ENCODE measurements at regions not wholly inside any gene's neighbourhood (a gene's known extent, or its start where the extent isn't known, plus 50 kb on each side); places are given as distances from the start of the nearest gene placed in this dataset.
"Not testable (repeated sequence)": the region's sequence is repeated elsewhere in the genome, so short reads cannot be mapped to it uniquely, and the experiment has no call there.

GRCh38 chr9:13816837-13817236, 497.1 kb downstream of the NFIB start:
- DNase-seq (ENCODE audit: low read depth), result peak; percentile 57

DNA sequence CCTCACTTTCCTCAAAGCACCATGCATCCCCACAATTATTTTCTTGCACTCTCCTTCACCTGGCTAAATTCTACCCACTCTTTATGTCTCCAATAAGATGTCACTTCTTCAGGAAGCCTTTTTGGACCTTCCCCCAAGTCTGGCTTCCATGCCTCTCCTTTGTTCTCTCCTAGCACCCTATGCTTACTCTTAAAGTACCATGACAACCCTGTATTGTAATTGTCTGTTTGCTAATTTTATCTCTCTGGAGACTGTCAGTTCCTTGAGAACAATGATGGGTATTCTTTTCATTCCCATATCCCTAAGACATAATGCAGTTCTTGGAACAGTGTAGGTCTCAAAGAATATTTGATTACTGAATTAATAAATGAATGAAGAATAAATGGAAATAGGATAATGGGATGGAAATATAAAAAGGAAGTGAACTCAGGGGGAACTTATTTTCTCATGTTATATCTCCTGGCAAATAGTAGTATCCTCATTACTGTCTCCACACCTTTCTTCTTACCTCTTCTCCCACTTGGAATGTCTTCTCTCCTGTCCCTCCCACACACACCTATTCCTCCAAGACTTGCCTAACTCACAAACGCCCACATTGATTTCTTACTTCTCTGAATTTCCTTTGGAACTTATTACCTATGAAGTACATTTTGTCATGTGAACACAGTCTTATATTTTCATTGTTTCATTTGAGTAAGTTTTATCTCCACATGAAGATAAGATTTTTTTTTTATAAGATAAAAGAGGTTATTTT, 499.1 kb downstream of the NFIB start:
- DNase-seq (ENCODE audit: low read depth), result no peak

GRCh38 chr9:13811876-13812275, 502.1 kb downstream of the NFIB start:
- DNase-seq (ENCODE audit: low read depth), result no peak

- peak; percentile 100 for DNase-seq (ENCODE audit: low read depth)
Observed at GRCh38 chr9:13810510-13810909, 503.4 kb downstream of the NFIB start.

DNA sequence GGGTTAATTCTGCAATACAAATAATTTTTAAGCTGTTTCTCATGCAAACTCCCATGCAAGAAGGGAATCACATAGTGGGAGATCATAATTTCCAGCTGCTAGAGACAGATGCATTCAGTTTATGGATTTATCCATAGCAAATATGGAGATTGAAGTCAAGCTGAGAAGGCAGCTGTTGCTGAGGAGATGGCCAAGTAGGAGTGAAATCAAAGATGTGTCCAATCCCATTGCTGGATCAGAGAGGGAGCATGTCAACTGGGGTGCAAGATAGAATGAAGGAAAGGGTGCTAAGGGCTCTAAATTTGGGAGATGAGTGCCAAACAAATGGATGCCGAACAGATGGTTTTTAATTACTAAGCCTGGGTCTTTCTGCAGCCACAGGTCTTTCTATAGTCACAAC, 504.5 kb downstream of the NFIB start:
- no peak for DNase-seq (ENCODE audit: low read depth)

DNA sequence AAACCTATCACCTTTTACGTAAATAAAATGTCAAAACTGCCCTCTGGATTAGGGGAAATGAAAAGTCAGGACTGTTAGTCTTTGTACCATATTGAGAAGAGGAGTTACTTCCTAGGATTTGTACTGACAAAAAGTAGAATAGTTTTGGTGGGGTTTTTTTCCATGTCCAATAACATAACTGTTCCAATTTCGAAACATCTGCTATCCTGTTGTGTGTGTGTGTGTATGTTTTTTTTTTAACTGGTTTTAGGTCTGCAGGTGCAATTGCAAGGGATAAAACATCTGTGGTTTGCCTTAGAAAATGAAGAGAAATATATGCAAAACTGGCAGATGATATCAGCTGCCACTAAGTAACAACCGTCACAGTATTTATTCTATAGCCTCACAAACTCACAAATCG, 506.8 kb downstream of the NFIB start:
- no peak for DNase-seq (ENCODE audit: low read depth)

DNA sequence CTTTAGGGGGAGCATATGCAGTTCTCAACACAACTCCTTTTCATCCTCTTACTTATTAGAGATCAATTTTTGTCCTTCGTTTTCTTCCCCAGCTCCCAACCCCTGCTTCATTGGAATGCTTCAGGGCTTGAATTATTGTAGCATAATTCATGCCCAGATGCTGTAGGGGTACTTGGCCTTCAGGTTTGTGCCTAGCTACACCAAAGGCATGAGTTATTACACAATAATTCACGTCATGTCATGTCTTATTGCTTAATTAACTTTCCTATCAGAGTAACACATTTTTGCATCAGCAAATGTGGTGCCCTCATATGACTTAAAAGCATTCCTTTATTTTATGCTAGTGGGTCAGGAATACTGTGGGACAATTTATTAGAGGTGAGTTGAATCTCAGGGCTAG, 507.2 kb downstream of the NFIB start:
- no peak for DNase-seq (ENCODE audit: low read depth)

GRCh38 chr9:13805546-13805945, 508.4 kb downstream of the NFIB start:
- DNase-seq (ENCODE audit: low read depth), result no peak

- peak; percentile 45 for DNase-seq (ENCODE audit: low read depth)
Observed at GRCh38 chr9:13804532-13804931, 509.4 kb downstream of the NFIB start.

- no peak for DNase-seq (ENCODE audit: low read depth)
Observed at GRCh38 chr9:13800776-13801175, 513.2 kb downstream of the NFIB start.

DNA sequence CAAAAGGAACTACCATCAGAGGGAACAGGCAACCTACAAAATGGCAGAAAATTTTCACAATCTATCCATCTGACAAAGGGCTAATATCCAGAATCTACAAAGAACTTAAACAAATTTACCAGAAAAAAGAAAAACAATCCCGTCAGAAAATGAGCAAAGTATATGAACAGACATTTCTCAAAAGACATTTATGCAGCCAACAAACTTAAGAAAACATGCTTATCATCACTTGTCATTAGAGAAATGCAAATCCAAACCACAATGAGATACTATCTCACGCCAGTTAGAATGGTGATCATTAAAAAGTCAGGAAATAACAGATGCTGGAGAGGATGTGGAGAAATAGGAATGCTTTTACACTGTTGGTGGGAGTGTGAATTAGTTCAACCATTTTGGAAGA, 516.2 kb downstream of the NFIB start:
- not testable (repeated sequence) for DNase-seq (ENCODE audit: low read depth)

- no peak for DNase-seq (ENCODE audit: low read depth)
Observed at GRCh38 chr9:13791816-13792215, 512.3 kb upstream of the MPDZ start.

- DNase-seq (ENCODE audit: low read depth), result no peak
Observed at GRCh38 chr9:13790055-13790454, 510.6 kb upstream of the MPDZ start.

DNA sequence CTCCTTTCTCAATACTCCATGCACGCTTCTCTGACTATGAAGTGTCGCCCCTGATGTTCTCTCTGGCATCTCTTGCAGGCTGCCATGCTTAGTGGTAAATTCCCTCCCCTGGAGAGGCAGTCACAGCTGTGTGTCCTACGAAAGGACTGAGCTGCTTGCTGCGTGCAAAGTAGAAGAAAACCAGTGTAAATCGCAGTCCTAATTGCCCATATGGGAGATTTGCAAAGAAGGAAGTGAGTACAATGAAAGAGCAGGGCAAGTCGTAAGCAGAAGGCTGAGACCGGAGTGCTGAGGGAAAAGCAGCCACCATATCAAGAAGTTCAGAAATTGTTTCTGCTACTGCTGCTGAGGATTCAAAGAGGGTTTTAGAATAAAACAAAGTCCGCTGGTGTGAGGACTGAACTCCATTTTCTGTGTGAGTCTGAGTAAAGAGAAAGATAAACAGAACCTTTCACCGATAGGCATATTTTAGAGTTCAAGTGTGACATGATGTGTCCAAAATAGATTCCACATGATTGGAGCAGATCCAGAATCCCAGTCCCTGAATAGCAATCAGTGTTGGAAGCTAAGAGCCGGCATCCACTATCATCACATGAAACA, 507.8 kb upstream of the MPDZ start:
- peak; percentile 60 for DNase-seq (ENCODE audit: low read depth)

- DNase-seq (ENCODE audit: low read depth), result no peak
Observed at GRCh38 chr9:13786711-13787110, 507.2 kb upstream of the MPDZ start.

DNA sequence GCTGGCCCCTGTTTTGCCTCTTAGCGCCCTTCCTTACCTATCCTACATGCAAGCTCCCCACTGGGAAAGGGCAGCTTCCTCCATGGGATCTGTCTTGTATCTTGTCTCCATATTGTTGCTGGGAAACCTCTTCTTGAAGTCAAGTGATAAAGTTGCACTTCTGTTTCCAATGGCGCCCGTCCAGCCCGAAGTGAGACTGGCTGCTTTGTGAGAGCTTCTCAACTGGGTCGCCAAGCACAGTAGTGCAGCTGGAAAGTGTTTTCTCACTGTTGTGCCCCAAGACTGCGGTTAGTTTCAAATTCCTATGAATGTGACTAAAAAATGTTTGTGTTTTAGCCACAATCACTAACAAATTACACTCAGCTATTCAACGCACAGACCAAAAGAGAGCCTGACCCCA, 506.6 kb upstream of the MPDZ start:
- DNase-seq (ENCODE audit: low read depth), result peak; percentile 41

DNA sequence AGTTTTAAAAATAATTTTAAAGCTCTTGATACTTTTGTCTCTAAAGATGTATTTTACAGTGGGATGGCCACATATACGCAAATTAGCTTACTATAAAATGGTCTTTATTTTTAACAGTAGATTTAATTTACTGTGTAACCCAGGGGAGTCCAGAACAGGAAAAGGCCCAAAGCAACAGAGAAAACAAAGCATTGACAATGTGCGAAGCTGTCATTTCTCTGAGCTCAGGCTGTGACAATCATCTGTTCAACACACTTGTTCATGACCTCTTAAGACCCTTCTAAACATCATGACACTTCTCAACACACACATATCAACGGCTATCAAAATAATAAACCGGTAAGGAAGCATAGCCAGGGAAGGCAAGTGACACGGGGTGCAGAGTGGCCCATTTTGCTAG, 499.6 kb upstream of the MPDZ start:
- no peak for DNase-seq (ENCODE audit: low read depth)

DNA sequence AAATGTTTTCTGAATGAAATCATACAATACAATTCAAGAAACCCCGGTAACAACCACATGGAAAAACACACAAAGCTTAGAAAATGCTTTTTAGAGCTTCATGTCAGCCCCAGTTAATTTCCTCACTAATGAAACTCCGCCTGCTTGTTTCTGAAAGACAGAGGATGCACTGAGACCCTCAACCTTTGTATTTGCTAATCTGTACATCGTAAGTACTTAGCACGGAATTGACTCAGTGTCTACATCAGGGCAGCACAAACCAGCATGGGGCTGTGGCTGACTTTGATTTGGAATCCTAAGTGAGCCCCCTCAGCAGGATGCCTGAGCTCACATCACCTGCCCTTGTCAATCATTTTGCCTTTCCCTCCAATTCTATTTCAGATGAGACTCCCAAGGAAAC, 499.1 kb upstream of the MPDZ start:
- DNase-seq (ENCODE audit: low read depth), result peak; percentile 95

GRCh38 chr9:13770956-13771355, 491.5 kb upstream of the MPDZ start:
- no peak for DNase-seq (ENCODE audit: low read depth)

GRCh38 chr9:13769641-13770040, 490.1 kb upstream of the MPDZ start:
- DNase-seq (ENCODE audit: low read depth), result no peak

DNA sequence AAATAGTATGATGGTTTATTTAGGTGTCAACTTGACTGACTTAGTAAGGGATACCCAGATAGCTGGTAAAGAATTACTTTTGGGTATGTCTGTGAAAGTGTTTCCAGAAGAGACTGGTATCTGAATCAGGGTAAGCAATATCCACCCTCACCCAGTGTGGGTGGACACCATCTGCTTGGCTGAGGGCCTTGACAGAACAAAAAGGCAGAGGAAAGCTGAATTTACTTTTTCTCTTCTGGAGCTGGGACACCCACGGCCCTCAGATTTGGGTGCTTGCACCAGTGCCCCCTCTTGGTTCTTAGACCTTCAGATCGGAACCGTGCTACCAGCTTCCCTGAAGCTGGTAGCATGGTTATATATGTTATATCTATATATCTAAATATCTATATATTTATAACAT, 489.5 kb upstream of the MPDZ start:
- DNase-seq (ENCODE audit: low read depth), result no peak

GRCh38 chr9:13762209-13762608, 482.7 kb upstream of the MPDZ start:
- DNase-seq (ENCODE audit: low read depth), result no peak

GRCh38 chr9:13759551-13759950, 480.1 kb upstream of the MPDZ start:
- DNase-seq (ENCODE audit: low read depth), result peak; percentile 63

DNA sequence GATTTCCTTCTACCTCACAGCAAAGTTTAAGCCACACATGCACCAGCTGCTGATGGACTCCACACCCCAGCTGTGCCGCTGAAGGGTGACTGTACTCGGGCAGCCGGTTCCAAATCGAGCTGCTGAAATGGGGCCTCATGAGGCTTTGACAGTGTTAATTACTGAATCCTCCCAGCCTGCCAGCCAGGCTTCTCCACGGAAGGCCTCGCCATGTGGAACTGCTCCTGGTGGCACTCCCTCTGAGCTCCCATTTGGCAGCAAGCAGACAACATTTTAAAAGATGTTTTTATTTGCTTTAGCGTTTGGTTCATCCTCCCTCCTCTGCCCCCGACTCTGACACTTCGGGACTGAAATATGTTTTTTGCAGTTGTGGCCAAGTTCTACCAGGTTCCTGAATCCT, 479.4 kb upstream of the MPDZ start:
- peak; percentile 12 for DNase-seq (ENCODE audit: low read depth)
